ENCODE measurements at regions not wholly inside any gene's neighbourhood (a gene's known extent, or its start where the extent isn't known, plus 50 kb on each side); places are given as distances from the start of the nearest gene placed in this dataset.

DNA sequence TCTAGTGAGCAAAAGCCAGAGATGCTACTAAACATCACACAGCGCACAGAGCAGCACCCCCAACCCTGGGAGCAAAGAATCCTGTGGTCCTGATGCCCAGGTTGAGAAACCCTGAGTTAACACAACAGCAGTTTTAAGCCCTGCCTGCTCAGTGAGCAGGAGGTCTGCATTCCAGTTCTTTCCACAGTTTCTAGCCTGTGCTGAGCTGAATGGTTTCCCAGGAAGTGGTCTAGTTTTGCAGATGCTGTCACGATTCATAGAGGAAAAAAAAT lies 171.1 kb upstream of the PROK2 start:
- H3K27ac ChIP-seq: no peak overlapping the region
- TF ChIP-seq, protein P1, sequence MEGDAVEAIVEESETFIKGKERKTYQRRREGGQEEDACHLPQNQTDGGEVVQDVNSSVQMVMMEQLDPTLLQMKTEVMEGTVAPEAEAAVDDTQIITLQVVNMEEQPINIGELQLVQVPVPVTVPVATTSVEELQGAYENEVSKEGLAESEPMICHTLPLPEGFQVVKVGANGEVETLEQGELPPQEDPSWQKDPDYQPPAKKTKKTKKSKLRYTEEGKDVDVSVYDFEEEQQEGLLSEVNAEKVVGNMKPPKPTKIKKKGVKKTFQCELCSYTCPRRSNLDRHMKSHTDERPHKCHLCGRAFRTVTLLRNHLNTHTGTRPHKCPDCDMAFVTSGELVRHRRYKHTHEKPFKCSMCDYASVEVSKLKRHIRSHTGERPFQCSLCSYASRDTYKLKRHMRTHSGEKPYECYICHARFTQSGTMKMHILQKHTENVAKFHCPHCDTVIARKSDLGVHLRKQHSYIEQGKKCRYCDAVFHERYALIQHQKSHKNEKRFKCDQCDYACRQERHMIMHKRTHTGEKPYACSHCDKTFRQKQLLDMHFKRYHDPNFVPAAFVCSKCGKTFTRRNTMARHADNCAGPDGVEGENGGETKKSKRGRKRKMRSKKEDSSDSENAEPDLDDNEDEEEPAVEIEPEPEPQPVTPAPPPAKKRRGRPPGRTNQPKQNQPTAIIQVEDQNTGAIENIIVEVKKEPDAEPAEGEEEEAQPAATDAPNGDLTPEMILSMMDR (IDR thresholded peaks at IDR 0.05): no peak
- TF ChIP-seq ZFX (IDR thresholded peaks at IDR 0.05; ENCODE audit: borderline replicate concordance): no peak

DNA sequence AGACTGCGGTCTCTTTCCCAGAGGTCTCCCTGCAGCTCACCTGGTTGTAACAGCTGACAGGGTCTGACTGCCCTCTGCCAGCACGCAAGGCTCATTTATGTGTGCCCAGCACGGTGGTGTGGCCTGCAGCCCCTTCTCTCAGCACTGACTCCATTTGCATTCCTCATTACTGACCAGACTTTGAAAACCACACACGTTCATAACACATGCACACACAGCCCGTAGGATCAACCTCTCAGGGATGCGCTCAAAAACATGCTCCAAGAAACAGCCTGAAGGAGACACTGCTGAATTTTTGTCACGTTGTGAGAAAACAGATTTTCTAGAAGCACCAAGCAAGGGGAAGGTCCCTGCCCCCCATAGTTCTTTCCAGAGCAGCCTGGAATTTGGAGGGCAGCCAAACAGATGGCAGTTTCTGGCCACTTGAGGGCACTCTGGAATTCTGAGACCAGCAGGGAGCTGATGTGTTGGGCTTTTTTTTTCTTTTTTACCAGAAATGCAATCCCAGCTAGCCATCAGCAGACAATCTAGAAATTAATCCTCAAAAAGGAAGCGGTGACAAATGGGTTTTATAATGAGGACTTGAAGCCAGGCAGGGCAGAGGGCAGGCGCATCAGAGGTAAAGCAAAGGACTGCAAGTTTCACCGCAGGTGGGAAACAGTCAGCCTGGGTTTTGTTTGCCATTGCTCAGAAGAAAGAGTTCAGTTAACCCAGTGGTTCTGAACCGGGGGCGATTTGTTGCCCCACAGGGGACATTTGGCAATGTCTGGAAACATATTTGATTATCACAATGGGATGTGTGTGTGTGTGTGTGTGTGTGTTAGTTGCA lies 170.5 kb upstream of the PROK2 start:
- TF ChIP-seq, protein P1 (IDR thresholded peaks at IDR 0.05): peak; percentile 82
- TF ChIP-seq ZFX (IDR thresholded peaks at IDR 0.05; ENCODE audit: borderline replicate concordance): no peak
- no peak overlapping the region for H3K27ac ChIP-seq

DNA sequence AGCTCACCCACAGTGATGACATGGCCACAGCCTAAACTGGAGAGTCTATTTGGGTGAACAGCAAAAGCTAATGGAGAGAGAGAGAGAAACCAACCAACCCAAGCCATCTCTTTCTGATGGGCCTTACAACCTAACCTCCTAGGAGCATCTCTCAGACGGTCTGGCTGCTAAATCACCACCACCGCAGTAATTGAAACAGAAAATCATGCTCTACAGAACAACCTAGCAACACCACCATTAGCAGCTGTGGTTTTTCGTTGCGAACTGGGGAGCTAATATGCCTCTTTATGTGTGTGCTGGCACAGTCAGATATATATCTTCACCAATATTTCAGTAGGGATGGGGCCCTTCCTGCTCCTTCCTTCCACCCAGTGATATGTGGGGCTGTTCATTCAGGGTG lies 166.9 kb upstream of the PROK2 start:
- TF ChIP-seq ZFX (IDR thresholded peaks at IDR 0.05; ENCODE audit: borderline replicate concordance): no peak
- TF ChIP-seq, protein P1 (IDR thresholded peaks at IDR 0.05): no peak
- no peak overlapping the region for H3K27ac ChIP-seq

DNA sequence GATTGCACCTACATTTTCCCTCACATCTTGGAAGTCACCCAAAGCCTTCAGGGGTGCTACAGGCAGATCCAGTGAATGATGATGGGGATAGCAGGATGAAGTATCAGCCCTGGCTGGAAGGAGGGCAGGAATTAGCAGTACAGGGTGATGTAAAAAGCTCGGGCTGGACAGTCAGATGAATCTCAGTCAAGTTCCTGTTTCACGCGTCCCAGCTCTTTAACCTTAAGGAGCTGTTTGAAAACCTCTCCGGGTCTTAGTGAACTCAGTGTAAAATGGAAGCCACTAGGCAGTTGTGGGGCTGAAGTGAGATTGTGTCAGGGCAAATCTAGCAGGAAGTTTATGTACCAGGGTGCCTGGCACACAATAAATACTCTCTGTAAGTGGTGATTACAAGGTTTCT lies 166.4 kb upstream of the PROK2 start:
- H3K27ac ChIP-seq: no peak overlapping the region
- TF ChIP-seq ZFX (IDR thresholded peaks at IDR 0.05; ENCODE audit: borderline replicate concordance): no peak
- TF ChIP-seq, protein P1 (IDR thresholded peaks at IDR 0.05): no peak

DNA sequence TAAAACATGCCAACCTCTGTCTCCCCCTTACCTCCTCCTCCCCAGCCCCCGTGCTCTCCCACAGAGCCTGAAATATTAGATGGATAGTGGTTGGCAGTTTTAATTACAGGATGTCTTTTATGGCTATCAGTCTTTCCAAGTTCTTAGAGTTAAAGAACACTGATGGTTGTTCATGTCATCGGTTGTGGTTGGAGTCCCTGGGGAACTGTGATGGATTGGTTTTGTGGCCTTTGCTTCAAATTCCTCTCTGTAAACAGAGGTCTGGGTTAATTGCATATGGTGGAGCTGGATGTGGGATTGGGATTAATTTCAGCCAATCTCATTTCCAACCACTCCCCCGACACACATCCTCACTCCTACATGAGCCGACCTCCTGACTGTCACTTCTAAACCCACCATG lies 164.5 kb upstream of the PROK2 start:
- H3K27ac ChIP-seq: no peak overlapping the region
- TF ChIP-seq ZFX (IDR thresholded peaks at IDR 0.05; ENCODE audit: borderline replicate concordance): no peak
- TF ChIP-seq, protein P1 (IDR thresholded peaks at IDR 0.05): no peak

DNA sequence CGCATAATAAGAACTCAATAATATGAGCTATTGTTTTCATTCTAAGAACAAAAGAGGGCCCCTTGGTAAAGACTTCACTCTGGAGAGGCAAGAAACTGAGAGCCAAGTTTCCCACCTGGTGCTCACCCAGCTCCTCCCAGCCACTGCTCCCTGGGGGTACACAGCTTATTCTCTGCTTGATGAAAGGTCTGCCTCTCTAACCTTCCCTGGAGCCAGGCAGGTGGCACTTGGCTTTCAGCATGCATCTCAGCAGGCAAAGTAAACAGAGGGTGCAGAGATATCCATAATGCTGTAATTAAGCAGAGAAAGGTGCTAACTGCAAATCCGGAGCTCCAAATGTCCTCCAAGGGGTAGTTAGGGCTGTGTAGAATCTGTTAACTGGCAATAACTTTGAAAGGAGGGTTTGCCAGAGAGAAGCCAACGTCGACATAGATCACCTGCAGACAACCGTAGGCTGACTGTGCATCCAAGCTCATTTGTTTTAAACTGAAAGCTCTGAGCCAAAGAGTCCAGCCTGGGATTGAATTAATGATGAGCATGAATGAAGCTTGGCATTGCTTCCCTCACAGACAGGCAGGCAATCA lies 159.6 kb upstream of the PROK2 start:
- TF ChIP-seq, protein P1 (IDR thresholded peaks at IDR 0.05): no peak
- TF ChIP-seq ZFX (IDR thresholded peaks at IDR 0.05; ENCODE audit: borderline replicate concordance): no peak
- no peak overlapping the region for H3K27ac ChIP-seq

DNA sequence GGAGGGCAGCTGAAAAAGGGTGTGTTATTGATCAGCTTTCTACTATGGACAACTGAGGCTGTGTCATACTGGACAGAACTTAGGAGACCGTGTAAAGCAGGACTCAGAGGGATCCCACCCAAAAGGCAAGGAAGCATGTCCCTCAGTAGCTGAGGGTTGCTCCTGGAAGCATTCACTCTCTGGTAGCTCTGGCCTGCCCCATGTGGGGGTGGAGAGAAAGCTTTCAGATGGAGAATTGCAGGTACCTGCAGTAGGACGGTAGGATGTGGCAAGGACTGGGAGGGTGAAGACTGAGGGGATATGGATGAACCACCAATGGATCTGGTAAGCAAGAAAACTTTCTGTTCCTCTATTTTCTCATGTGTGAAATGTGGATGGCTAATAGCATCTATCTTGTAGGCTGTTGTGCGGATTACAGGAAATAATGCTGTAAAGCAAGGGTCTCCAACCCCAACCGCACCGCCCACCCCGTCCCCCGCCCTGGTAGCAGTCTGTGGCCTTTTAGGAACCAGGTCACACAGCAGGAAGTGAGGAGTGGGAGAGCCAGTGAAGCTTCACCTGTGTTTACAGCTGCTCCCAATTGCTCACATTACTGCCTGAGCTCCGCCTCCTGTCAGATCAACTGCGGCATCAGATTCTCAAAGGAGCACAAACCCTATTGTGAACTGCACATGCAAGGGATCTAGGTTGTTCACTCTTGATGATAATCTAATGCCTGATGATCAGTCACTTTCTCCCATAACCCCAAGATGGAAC lies 157.7 kb upstream of the PROK2 start:
- TF ChIP-seq, protein P1 (IDR thresholded peaks at IDR 0.05): no peak
- no peak for TF ChIP-seq ZFX (IDR thresholded peaks at IDR 0.05; ENCODE audit: borderline replicate concordance)
- H3K27ac ChIP-seq: no peak overlapping the region
